GM23338 (cell line): ENCODE measurements at regions not wholly inside any gene's neighbourhood (a gene's known extent, or its start where the extent isn't known, plus 50 kb on each side); places are given as distances from the start of the nearest gene placed in this dataset.

Source experiments
- ATAC-seq: fragments of 200-7000 bp; cut with Tn5 transposase; 3 replicates; pipeline ENCODE4 v1.9.1; 2020
- DNase-seq: peaks from one replicate; pipeline ENCODE4 v3.0.0-alpha.2; 2015; ENCODE audit warnings: low spot score
- H2AFZ ChIP-seq: fragments of 200-600 bp; sonication (generic); 2 replicates; pipeline ENCODE4 v1.8.0; 2016; ENCODE audit warnings: antibody characterized with exemption, mild to moderate bottlenecking, moderate library complexity
- H3F3A ChIP-seq: fragments of 200-600 bp; sonication (generic); replicated peaks from 2 replicates; pipeline ENCODE4 v1.8.0; 2017; ENCODE audit warnings: antibody characterized with exemption, mixed run types, low read depth
- H3K27ac ChIP-seq: fragments of 200-600 bp; sonication (generic); 2 replicates; pipeline ENCODE4 v1.6.1; 2016; ENCODE audit warnings: low read depth
- H3K27me3 ChIP-seq: fragments of 200-600 bp; sonication (generic); 2 replicates; pipeline ENCODE4 v1.8.0; 2016; ENCODE audit warnings: mild to moderate bottlenecking, mixed run types, moderate library complexity; ENCODE audit not compliant: insufficient read depth
- H3K36me3 ChIP-seq: fragments of 200-600 bp; sonication (generic); 2 replicates; pipeline ENCODE4 v1.8.0; 2016; ENCODE audit warnings: mild to moderate bottlenecking; ENCODE audit not compliant: insufficient read depth
- H3K4me1 ChIP-seq: fragments of 200-600 bp; sonication (generic); 2 replicates; pipeline ENCODE4 v1.8.0; 2016; ENCODE audit warnings: mild to moderate bottlenecking, moderate library complexity; ENCODE audit not compliant: insufficient read depth
- H3K4me2 ChIP-seq: fragments of 200-600 bp; sonication (generic); 2 replicates; pipeline ENCODE4 v1.7.1; 2017; ENCODE audit warnings: mixed run types
- H3K4me3 ChIP-seq: fragments of 200-600 bp; sonication (generic); 2 replicates; pipeline ENCODE4 v1.6.1; 2016; ENCODE audit warnings: mixed run types
- H3K79me2 ChIP-seq: fragments of 200-600 bp; sonication (generic); replicated peaks from 2 replicates; pipeline ENCODE4 v1.8.0; 2017; ENCODE audit warnings: mild to moderate bottlenecking; ENCODE audit not compliant: insufficient read depth
- H3K9me2 ChIP-seq: fragments of 200-600 bp; sonication (generic); 2 replicates; pipeline ENCODE4 v1.8.0; 2017; ENCODE audit not compliant: insufficient read depth
- H4K20me1 ChIP-seq: fragments of 200-600 bp; sonication (generic); replicated peaks from 2 replicates; pipeline ENCODE4 v1.8.0; 2017; ENCODE audit warnings: mild to moderate bottlenecking; ENCODE audit not compliant: insufficient read depth
- H3K27ac Mint-ChIP-seq: 2 replicates; pipeline ENCODE4 v1.8.0; 2020; ENCODE audit warnings: inconsistent platforms, mild to moderate bottlenecking, moderate library complexity, mixed read lengths
- H3K27me3 Mint-ChIP-seq: 3 replicates; pipeline ENCODE4 v1.8.0; 2022; ENCODE audit warnings: low read depth, mild to moderate bottlenecking, moderate library complexity, mixed read lengths, inconsistent platforms; ENCODE audit not compliant: insufficient read depth, poor library complexity
- H3K36me3 Mint-ChIP-seq: 3 replicates; pipeline ENCODE4 v1.8.0; 2021; ENCODE audit warnings: low read depth, mild to moderate bottlenecking, inconsistent platforms, moderate library complexity, mixed read lengths
- H3K4me1 Mint-ChIP-seq: 3 replicates; pipeline ENCODE4 v1.8.0; 2020; ENCODE audit warnings: mild to moderate bottlenecking, inconsistent platforms, mixed read lengths
- H3K4me3 Mint-ChIP-seq: 3 replicates; pipeline ENCODE4 v1.8.0; 2021; ENCODE audit warnings: moderate library complexity, mild to moderate bottlenecking, inconsistent platforms, mixed read lengths
- H3K9me3 Mint-ChIP-seq: 3 replicates; pipeline ENCODE4 v1.8.0; 2020; ENCODE audit warnings: moderate library complexity, mild to moderate bottlenecking, inconsistent platforms, mixed read lengths
- CREB1 ChIP-seq: fragments of 250-450 bp; sonication (Bioruptor Pico); IDR thresholded peaks from 2 replicates; pipeline ENCODE4 v1.5.0; 2020; ENCODE audit warnings: low read depth, mild to moderate bottlenecking, moderate library complexity
- CTCF ChIP-seq, 2 experiments: fragments of 200-600 bp in 1 of 2; sonication (generic) in 1 of 2; conservative IDR thresholded peaks; 2 replicates each; pipeline versions ENCODE4 v1.5.1 to v1.6.1; 2016 to 2017; ENCODE audit warnings: antibody characterized with exemption in 2 of 2, low read depth in 2 of 2, mild to moderate bottlenecking in 2 of 2, moderate library complexity in 1 of 2
- ETS1 ChIP-seq: IDR thresholded peaks from 2 replicates; pipeline ENCODE4 v1.6.1; 2016; ENCODE audit warnings: antibody characterized with exemption
- EZH2 ChIP-seq: fragments of 200-600 bp; sonication (generic); IDR thresholded peaks from one replicate; pipeline ENCODE4 v1.8.0; 2017; ENCODE audit warnings: antibody characterized with exemption, mild to moderate bottlenecking, low read depth; ENCODE audit not compliant: unreplicated experiment
- EZH2phosphoT487 ChIP-seq: fragments of 200-600 bp; sonication (generic); IDR thresholded peaks from one replicate; pipeline ENCODE4 v1.8.1; 2018; ENCODE audit warnings: antibody characterized with exemption; ENCODE audit not compliant: unreplicated experiment
- JUNB ChIP-seq: IDR thresholded peaks from one replicate; pipeline ENCODE4 v1.6.1; 2016; ENCODE audit warnings: antibody characterized with exemption; ENCODE audit not compliant: unreplicated experiment
- POLR2AphosphoS5 ChIP-seq: IDR thresholded peaks from 2 replicates; pipeline ENCODE4 v1.6.1; 2016; ENCODE audit warnings: antibody characterized with exemption, low read depth
- REST ChIP-seq: IDR thresholded peaks from one replicate; pipeline ENCODE4 v1.6.1; 2018; ENCODE audit warnings: antibody characterized with exemption; ENCODE audit not compliant: unreplicated experiment
- STAT1 ChIP-seq: IDR thresholded peaks from one replicate; pipeline ENCODE4 v1.6.1; 2016; ENCODE audit warnings: antibody characterized with exemption; ENCODE audit not compliant: unreplicated experiment
- ZNF114 ChIP-seq: fragments of 250-450 bp; sonication (Bioruptor Pico); IDR thresholded peaks from 2 replicates; pipeline ENCODE4 v1.5.0; 2020; ENCODE audit warnings: mild to moderate bottlenecking, moderate library complexity
- ZNF462 ChIP-seq: fragments of 250-450 bp; sonication (Bioruptor Pico); IDR thresholded peaks from 2 replicates; pipeline ENCODE4 v1.5.0; 2020; ENCODE audit warnings: mild to moderate bottlenecking, moderate library complexity

GRCh38 chr5:60183881-60184280 lies 290.4 kb upstream of the PDE4D start (continued):
- TF ChIP-seq ETS1 (no peak), EZH2phosphoT487 (no peak), CREB1 (CRISPR knock-in tag) (no peak), POLR2AphosphoS5 (no peak), JUNB (no peak), CTCF (conservative IDR thresholded peaks at IDR 0.05; ENCODE audit: low read depth in 2 of 2) (no peak), ZNF114 (CRISPR knock-in tag) (no peak), EZH2 (no peak), REST (no peak)

- DNase-seq, result no peak
- no peaks in the 10 kb centered on the region for H4K20me1 ChIP-seq
- Mint-ChIP-seq H3K4me3 (no peak overlapping the region), H3K9me3 (no peaks in the 10 kb centered on the region), H3K27me3 (no peaks in the 10 kb centered on the region), H3K4me1 (no peaks in the 10 kb centered on the region), H3K27ac (no peak overlapping the region), H3K36me3 (no peaks in the 10 kb centered on the region; the same call in 2 of the 3 replicates)
- no peak overlapping the region for H2AFZ ChIP-seq
- H3K27me3 ChIP-seq, result no peaks in the 10 kb centered on the region
- H3K36me3 ChIP-seq, result no peaks in the 10 kb centered on the region
- TF ChIP-seq EZH2 (no peak), ETS1 (no peak), ZNF114 (CRISPR knock-in tag) (no peak), JUNB (no peak), STAT1 (no peak), CREB1 (CRISPR knock-in tag) (no peak), ZNF462 (CRISPR knock-in tag) (no peak)
- no peaks in the 10 kb centered on the region for H3K4me1 ChIP-seq
- H3K79me2 ChIP-seq, result no peaks in the 10 kb centered on the region
- H3K9me2 ChIP-seq, result no peaks in the 10 kb centered on the region
- no peak overlapping the region for H3K4me2 ChIP-seq
- no peak overlapping the region for H3K27ac ChIP-seq
- no peak for ATAC-seq
- H3F3A ChIP-seq, result no peaks in the 10 kb centered on the region
- no peak overlapping the region for H3K4me3 ChIP-seq
These were observed 284.6 kb upstream of the PDE4D start for GRCh38 chr5:60178101-60178500.
